Dendritic cell treated with granulocyte-macrophage colony-stimulating factor and Interleukin-4, amounts not matched to agents 40 ng/mL and 50 ng/mL, for 4 days (primary cell): ENCODE measurements at regions not wholly inside any gene's neighbourhood (a gene's known extent, or its start where the extent isn't known, plus 50 kb on each side); places are given as distances from the start of the nearest gene placed in this dataset.
"Not testable (repeated sequence)": the region's sequence is repeated elsewhere in the genome, so short reads cannot be mapped to it uniquely, and the experiment has no call there.

Experiments used
- H3K27ac Mint-ChIP-seq: one replicate; pipeline ENCODE4 v1.8.0; 2022; ENCODE audit warnings: mild to moderate bottlenecking, mixed read lengths
- H3K27me3 Mint-ChIP-seq: one replicate; pipeline ENCODE4 v1.8.0; 2022; ENCODE audit warnings: mild to moderate bottlenecking, mixed read lengths
- H3K36me3 Mint-ChIP-seq: one replicate; pipeline ENCODE4 v1.8.0; 2022; ENCODE audit warnings: low read depth, mixed read lengths
- H3K4me1 Mint-ChIP-seq: one replicate; pipeline ENCODE4 v1.8.0; 2022; ENCODE audit warnings: low read depth, mixed read lengths
- H3K4me3 Mint-ChIP-seq: one replicate; pipeline ENCODE4 v1.8.0; 2022; ENCODE audit warnings: mild to moderate bottlenecking, moderate library complexity, mixed read lengths
- H3K9me3 Mint-ChIP-seq: one replicate; pipeline ENCODE4 v1.8.0; 2022; ENCODE audit warnings: mixed read lengths
- intact Hi-C: fragments of 100-400 bp; cut with micrococcal nuclease; formaldehyde crosslinking; loops from one replicate; pipeline ENCODE4 v1.15.0; 2022

DNA sequence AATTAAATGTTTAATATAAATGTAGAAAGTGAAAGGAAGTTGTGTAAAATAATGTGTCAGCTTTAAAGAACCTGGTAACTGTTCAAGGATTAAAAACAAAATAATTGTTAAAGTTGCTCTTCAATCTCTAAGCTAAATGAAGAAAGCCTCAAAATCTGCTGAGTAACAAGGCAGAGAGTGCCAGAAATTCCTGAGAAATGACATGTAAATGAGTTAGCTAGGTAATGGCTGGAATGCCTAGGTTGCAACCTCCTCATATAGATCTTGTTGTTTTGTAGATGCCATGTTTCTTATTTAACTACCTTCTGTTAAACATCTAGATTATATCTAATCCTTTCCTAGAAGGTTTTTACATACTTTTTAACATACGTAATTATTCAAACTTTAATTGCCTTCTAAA lies 763.6 kb upstream of the AGA start:
- Mint-ChIP-seq H3K4me3 (no peak overlapping the region), H3K27ac (no peak overlapping the region), H3K27me3 (no peaks in the 10 kb centered on the region), H3K4me1 (no peaks in the 10 kb centered on the region), H3K36me3 (no peaks in the 10 kb centered on the region), H3K9me3 (no peaks in the 10 kb centered on the region)
- intact Hi-C loops: no loop called here

GRCh38 chr4:178215309-178215708 lies 773.1 kb upstream of the AGA start:
- Mint-ChIP-seq H3K27ac (no peak overlapping the region), H3K27me3 (no peaks in the 10 kb centered on the region), H3K4me1 (no peaks in the 10 kb centered on the region), H3K36me3 (no peaks in the 10 kb centered on the region), H3K9me3 (no peaks in the 10 kb centered on the region), H3K4me3 (no peak overlapping the region)
- intact Hi-C loops: no loop called here

- Mint-ChIP-seq H3K4me1 (no peaks in the 10 kb centered on the region), H3K9me3 (no peaks in the 10 kb centered on the region), H3K27ac (no peak overlapping the region), H3K4me3 (no peak overlapping the region), H3K36me3 (no peaks in the 10 kb centered on the region), H3K27me3 (no peaks in the 10 kb centered on the region)
- intact Hi-C loops: no loop called here
These were observed 773.5 kb upstream of the AGA start for GRCh38 chr4:178215763-178216162.

DNA sequence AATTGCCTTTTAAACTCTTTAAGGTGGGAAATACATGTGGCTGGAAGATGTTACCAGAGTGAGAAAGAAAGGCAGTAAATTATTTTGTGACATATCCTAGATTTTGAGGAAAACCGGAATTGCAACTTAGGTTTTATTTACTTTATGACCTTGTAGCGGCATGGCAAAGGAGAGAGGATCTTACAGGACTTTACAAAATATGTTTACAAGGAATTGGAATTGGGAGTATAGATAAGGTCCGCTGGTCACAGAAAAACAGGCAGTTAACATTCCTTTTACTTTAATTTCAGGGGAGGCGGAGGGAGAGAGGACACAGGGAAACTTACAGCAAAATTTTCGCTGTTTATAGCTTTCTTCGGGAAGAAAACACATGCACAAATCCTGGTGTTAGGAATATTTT lies 784.2 kb upstream of the AGA start:
- H3K27me3 Mint-ChIP-seq, H3K27ac Mint-ChIP-seq, H3K4me3 Mint-ChIP-seq, H3K36me3 Mint-ChIP-seq, intact Hi-C loops, H3K4me1 Mint-ChIP-seq: not testable (repeated sequence)
- peaks cover 76% of the 10 kb centered on the region for H3K9me3 Mint-ChIP-seq

DNA sequence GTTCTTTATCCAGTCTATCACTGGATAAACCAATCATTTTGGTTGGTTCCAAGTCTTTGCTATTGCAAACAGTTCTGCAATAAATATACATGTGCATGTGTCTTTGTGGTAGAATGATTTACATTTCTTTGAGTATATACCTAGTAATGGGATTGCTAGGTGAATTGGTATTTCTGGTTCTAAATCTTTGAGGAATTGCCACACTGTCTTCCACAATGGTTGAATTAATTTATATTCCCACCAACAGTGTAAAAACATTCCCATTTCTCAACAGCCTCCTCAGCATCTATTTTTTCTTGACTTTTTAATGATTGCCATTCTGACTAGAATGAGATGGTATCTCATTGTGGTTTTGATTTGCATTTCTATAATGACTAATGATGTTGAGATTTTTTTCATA lies 791.7 kb upstream of the AGA start:
- H3K9me3 Mint-ChIP-seq: peaks cover 62% of the 10 kb centered on the region
- intact Hi-C loops: no loop called here
- no peaks in the 10 kb centered on the region for H3K27me3 Mint-ChIP-seq
- no peaks in the 10 kb centered on the region for H3K4me1 Mint-ChIP-seq
- no peak overlapping the region for H3K4me3 Mint-ChIP-seq
- H3K36me3 Mint-ChIP-seq: no peaks in the 10 kb centered on the region
- H3K27ac Mint-ChIP-seq: no peak overlapping the region

- Mint-ChIP-seq H3K4me1 (no peaks in the 10 kb centered on the region), H3K4me3 (no peak overlapping the region), H3K27ac (no peak overlapping the region), H3K36me3 (no peaks in the 10 kb centered on the region), H3K27me3 (no peaks in the 10 kb centered on the region), H3K9me3 (peaks cover 73% of the 10 kb centered on the region)
- intact Hi-C loops: no loop called here
These were observed 798.7 kb upstream of the AGA start for GRCh38 chr4:178240891-178241290.

DNA sequence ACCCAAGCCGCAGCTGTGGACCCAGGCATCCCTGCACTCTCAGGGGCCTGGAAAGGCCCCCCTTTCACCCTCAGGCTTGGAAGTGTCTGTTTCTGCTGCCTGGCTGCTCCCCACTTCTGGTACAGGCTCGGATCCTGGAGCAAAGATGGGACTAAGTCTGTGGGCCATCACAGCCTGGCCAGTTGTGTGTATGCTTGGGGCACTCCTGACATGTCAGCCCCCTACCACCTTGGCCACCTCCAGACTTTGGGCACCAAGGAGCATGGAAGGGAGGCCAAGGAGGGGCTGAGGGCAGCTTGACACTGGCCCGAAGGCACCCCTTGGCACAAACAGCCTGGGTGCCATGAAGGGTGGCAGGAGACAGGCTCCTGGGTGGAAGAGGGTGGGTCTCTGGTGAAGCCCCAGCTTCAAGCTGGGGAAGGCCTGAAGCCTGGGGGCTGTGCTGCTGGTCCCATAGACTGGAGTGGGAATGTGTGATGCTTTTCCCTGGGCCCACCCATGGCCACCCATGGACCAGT lies 799.4 kb upstream of the AGA start:
- Mint-ChIP-seq H3K27ac (no peak overlapping the region), H3K27me3 (no peaks in the 10 kb centered on the region)
- intact Hi-C loops: no loop called here

DNA sequence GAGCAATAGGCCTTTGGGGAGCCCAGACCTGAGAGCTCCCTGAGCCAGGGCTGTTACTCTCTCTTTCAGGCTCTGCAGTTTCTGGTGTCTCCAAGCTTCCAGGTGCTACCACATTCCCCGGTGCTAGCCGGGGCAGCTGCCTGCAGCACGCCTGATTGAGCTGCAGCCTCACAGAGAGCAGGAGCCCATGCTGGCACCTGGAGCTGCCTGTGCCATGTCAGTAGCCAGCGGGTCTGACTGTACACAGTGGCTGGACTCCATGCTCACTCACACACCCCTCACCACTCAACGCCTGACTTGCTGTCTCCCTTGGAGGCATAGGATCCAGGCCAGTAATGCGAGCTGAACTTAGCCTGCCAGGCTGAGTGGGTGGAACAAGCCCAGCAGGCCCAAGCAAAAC lies 800.4 kb upstream of the AGA start:
- intact Hi-C loops: no loop called here
- no peaks in the 10 kb centered on the region for H3K4me1 Mint-ChIP-seq
- no peaks in the 10 kb centered on the region for H3K36me3 Mint-ChIP-seq
- H3K27me3 Mint-ChIP-seq: no peaks in the 10 kb centered on the region
- no peak overlapping the region for H3K4me3 Mint-ChIP-seq
- peaks cover 63% of the 10 kb centered on the region for H3K9me3 Mint-ChIP-seq
- H3K27ac Mint-ChIP-seq: no peak overlapping the region

More for the DNA sequence above, 799.4 kb upstream of the AGA start:
- Mint-ChIP-seq H3K4me1 (no peaks in the 10 kb centered on the region), H3K4me3 (no peak overlapping the region), H3K9me3 (peaks cover 65% of the 10 kb centered on the region), H3K36me3 (no peaks in the 10 kb centered on the region)

DNA sequence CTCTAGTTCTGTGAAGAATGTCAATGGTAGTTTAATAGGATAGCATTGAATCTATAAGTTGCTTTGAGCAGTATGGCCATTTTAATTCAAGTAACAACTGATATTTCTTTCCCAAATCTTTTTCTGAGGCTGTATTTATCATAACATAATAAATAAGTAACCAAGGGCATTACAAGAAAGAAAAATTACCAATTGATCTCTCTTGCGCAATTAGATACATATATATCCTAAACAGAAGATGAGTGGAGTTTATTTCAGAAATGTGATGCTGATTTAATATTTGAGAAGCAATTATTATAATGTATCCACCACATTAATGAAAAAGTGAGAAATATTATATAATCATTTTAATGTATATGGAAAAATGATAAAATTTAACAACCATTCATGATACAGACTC lies 802.5 kb upstream of the AGA start:
- Mint-ChIP-seq H3K4me1 (no peaks in the 10 kb centered on the region), H3K27ac (no peak overlapping the region), H3K36me3 (no peaks in the 10 kb centered on the region), H3K9me3 (peaks cover 56% of the 10 kb centered on the region), H3K27me3 (no peaks in the 10 kb centered on the region), H3K4me3 (no peak overlapping the region)
- intact Hi-C loops: no loop called here

GRCh38 chr4:178255172-178255571 lies 812.9 kb upstream of the AGA start:
- H3K27me3 Mint-ChIP-seq: no peaks in the 10 kb centered on the region
- intact Hi-C loops: no loop called here
- no peaks in the 10 kb centered on the region for H3K36me3 Mint-ChIP-seq
- H3K4me1 Mint-ChIP-seq: no peaks in the 10 kb centered on the region
- H3K9me3 Mint-ChIP-seq: peaks cover 21% of the 10 kb centered on the region
- no peak overlapping the region for H3K4me3 Mint-ChIP-seq
- H3K27ac Mint-ChIP-seq: no peak overlapping the region

DNA sequence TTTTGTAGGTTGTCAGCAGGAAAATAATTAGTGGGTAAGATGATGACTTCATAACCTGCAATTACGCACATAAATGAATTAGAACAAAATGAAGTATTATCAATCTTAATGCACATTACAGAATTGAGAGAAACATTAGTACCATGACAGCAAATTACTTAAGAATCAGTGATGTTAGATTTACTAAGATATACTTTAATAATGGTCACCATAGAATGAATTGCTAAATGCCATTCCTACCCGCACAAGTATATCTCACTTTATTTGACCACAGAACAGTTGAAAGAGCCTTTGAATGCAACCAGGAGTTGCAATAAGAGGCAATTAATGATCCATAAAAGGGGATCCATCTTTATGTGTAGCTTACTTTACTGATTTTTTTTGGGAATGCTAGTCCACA lies 816.4 kb upstream of the AGA start:
- Mint-ChIP-seq H3K4me3 (no peak overlapping the region), H3K27ac (no peak overlapping the region), H3K36me3 (no peaks in the 10 kb centered on the region), H3K4me1 (no peaks in the 10 kb centered on the region), H3K9me3 (peaks cover 17% of the 10 kb centered on the region), H3K27me3 (no peaks in the 10 kb centered on the region)
- intact Hi-C loops: no loop called here

DNA sequence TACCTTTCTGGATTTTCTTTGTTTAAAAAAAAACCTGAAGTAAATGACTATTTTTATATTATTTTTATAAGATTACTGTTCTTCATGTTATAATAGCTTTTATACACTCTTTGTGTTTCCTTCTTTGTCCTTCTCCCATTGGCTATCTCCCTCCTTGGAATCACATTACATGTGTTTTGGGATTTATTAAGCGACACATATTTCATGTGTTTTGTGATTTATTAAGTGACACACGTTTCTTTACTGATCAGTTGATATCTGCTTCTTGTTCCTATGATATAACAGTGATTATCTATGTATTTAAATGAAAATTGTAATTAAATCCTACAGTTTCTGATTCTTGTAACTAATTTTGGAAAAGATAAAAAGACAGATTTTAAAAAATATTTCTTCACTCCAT lies 817.3 kb upstream of the AGA start:
- Mint-ChIP-seq H3K36me3 (no peaks in the 10 kb centered on the region), H3K4me3 (no peak overlapping the region), H3K4me1 (no peaks in the 10 kb centered on the region), H3K9me3 (peaks cover 11% of the 10 kb centered on the region), H3K27me3 (no peaks in the 10 kb centered on the region), H3K27ac (no peak overlapping the region)
- intact Hi-C loops: no loop called here

- intact Hi-C loops: no loop called here
- H3K27ac Mint-ChIP-seq: no peak overlapping the region
- H3K4me3 Mint-ChIP-seq: no peak overlapping the region
- no peaks in the 10 kb centered on the region for H3K36me3 Mint-ChIP-seq
- H3K27me3 Mint-ChIP-seq: no peaks in the 10 kb centered on the region
- H3K9me3 Mint-ChIP-seq: peaks cover 33% of the 10 kb centered on the region
- H3K4me1 Mint-ChIP-seq: no peaks in the 10 kb centered on the region
These were observed 821.8 kb upstream of the AGA start for GRCh38 chr4:178264001-178264400.

- no peaks in the 10 kb centered on the region for H3K4me1 Mint-ChIP-seq
- H3K4me3 Mint-ChIP-seq: no peak overlapping the region
- intact Hi-C loops: no loop called here
- no peaks in the 10 kb centered on the region for H3K27me3 Mint-ChIP-seq
- no peaks in the 10 kb centered on the region for H3K36me3 Mint-ChIP-seq
- H3K9me3 Mint-ChIP-seq: peaks cover 64% of the 10 kb centered on the region
- H3K27ac Mint-ChIP-seq: no peak overlapping the region
These were observed 829.1 kb upstream of the AGA start for GRCh38 chr4:178271386-178271785.

GRCh38 chr4:178273168-178273567 lies 830.9 kb upstream of the AGA start:
- Mint-ChIP-seq H3K27ac (no peak overlapping the region), H3K4me3 (no peak overlapping the region), H3K27me3 (no peaks in the 10 kb centered on the region), H3K4me1 (no peaks in the 10 kb centered on the region), H3K36me3 (no peaks in the 10 kb centered on the region), H3K9me3 (peaks cover 49% of the 10 kb centered on the region)
- intact Hi-C loops: no loop called here
